Posterior cingulate gyrus (tissue), 11 donors: ENCODE measurements at regions not wholly inside any gene's neighbourhood (a gene's known extent, or its start where the extent isn't known, plus 50 kb on each side); places are given as distances from the start of the nearest gene placed in this dataset.
A peak's percentile ranks its signal among the peaks of the same experiment; 100 is the strongest.

ENCODE experiments used
- DNase-seq, 10 donors: peaks; one replicate each; pipeline versions ENCODE4 v3.0.0 to v3.0.0-alpha.2; 2020 to 2021; ENCODE audit warnings: mixed read lengths in 3 of 10
- intact Hi-C: fragments of 100-400 bp; cut with DNase I; formaldehyde crosslinking; loops from one replicate; pipeline ENCODE4 v1.15.1; 2023

- DNase-seq = no peak
- intact Hi-C loops = no loop called here
These were observed 231.3 kb upstream of the USP25 start for GRCh38 chr21:15498455-15498854.

- intact Hi-C loops = no loop called here
- DNase-seq = no peak
These were observed 223.7 kb upstream of the USP25 start for GRCh38 chr21:15506086-15506485.

GRCh38 chr21:15508554-15508953, 221.2 kb upstream of the USP25 start:
- intact Hi-C loops = no loop called here
- no peak for DNase-seq

- no peak for DNase-seq
- intact Hi-C loops = no loop called here
These were observed 215.5 kb upstream of the USP25 start for GRCh38 chr21:15514073-15514946.

- no peak for DNase-seq
- intact Hi-C loops = no loop called here
These were observed 213.9 kb upstream of the USP25 start for GRCh38 chr21:15515908-15516307.

GRCh38 chr21:15517394-15517793, 212.4 kb upstream of the USP25 start:
- intact Hi-C loops = no loop called here
- DNase-seq = no peak

GRCh38 chr21:15520811-15521643, 208.8 kb upstream of the USP25 start:
- intact Hi-C loops = no loop called here
- DNase-seq = peak in 2 of 10 donors; percentile 59 to 66

GRCh38 chr21:15521644-15522001, 208.2 kb upstream of the USP25 start:
- intact Hi-C loops = no loop called here
- DNase-seq = no peak

- peak in 1 of 10 donors; percentile 63 for DNase-seq
- intact Hi-C loops = no loop called here
These were observed 207.6 kb upstream of the USP25 start for GRCh38 chr21:15522148-15522547.

GRCh38 chr21:15524855-15525254, 204.9 kb upstream of the USP25 start:
- intact Hi-C loops = no loop called here
- no peak for DNase-seq

GRCh38 chr21:15526798-15527197, 203.0 kb upstream of the USP25 start:
- no peak for DNase-seq
- intact Hi-C loops = no loop called here

- intact Hi-C loops = no loop called here
These were observed 201.4 kb upstream of the USP25 start for GRCh38 chr21:15528346-15528745.

GRCh38 chr21:15531986-15532385, 197.8 kb upstream of the USP25 start:
- no peak for DNase-seq
- intact Hi-C loops = no loop called here

More at GRCh38 chr21:15528346-15528745, 201.4 kb upstream of the USP25 start:
- no peak for DNase-seq

- no peak for DNase-seq
- intact Hi-C loops = no loop called here
These were observed 196.2 kb upstream of the USP25 start for GRCh38 chr21:15533618-15534017.

GRCh38 chr21:15534450-15534886, 195.3 kb upstream of the USP25 start:
- no peak for DNase-seq
- intact Hi-C loops = no loop called here

- no peak for DNase-seq
- intact Hi-C loops = no loop called here
These were observed 190.4 kb upstream of the USP25 start for GRCh38 chr21:15539376-15539775.

GRCh38 chr21:15543473-15543872, 186.3 kb upstream of the USP25 start:
- DNase-seq = no peak
- intact Hi-C loops = no loop called here

GRCh38 chr21:15549671-15550070, 180.1 kb upstream of the USP25 start:
- intact Hi-C loops = no loop called here
- no peak for DNase-seq

GRCh38 chr21:15552914-15553494, 176.8 kb upstream of the USP25 start:
- DNase-seq = no peak
- intact Hi-C loops = no loop called here

- no peak for DNase-seq
- intact Hi-C loops = no loop called here
These were observed 171.9 kb upstream of the USP25 start for GRCh38 chr21:15557925-15558324.

GRCh38 chr21:15558884-15559283, 170.9 kb upstream of the USP25 start:
- DNase-seq = no peak
- intact Hi-C loops = no loop called here
